GM18511 (cell line): ENCODE measurements at regions not wholly inside any gene's neighbourhood (a gene's known extent, or its start where the extent isn't known, plus 50 kb on each side); places are given as distances from the start of the nearest gene placed in this dataset.

Experiments used
- ATAC-seq: cut with Tn5 transposase; IDR thresholded peaks from one replicate; pipeline ENCODE4 v1.9.1; 2021; ENCODE audit warnings: mild to moderate bottlenecking, moderate library complexity; ENCODE audit not compliant: unreplicated experiment

DNA sequence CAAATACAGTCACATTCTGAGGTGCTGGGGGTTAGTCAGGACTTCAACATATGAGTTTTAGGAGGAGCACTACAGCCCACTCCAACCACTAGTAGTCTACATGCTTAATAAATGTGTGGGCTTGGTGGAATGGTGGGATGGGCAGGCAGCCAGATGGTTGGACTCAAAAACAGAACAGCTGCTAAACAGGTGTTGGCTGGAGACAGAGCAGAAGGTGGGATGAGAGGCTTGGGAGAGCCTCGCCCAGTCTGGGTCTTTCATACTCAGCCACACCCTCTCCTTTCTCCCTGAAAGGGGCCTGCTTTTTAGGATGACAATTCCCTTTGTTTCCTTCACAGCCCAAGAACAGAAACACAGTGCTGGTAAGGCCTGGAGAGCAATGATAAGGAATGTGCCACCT, 143.9 kb upstream of the KLHL29 start:
- ATAC-seq = no peak

DNA sequence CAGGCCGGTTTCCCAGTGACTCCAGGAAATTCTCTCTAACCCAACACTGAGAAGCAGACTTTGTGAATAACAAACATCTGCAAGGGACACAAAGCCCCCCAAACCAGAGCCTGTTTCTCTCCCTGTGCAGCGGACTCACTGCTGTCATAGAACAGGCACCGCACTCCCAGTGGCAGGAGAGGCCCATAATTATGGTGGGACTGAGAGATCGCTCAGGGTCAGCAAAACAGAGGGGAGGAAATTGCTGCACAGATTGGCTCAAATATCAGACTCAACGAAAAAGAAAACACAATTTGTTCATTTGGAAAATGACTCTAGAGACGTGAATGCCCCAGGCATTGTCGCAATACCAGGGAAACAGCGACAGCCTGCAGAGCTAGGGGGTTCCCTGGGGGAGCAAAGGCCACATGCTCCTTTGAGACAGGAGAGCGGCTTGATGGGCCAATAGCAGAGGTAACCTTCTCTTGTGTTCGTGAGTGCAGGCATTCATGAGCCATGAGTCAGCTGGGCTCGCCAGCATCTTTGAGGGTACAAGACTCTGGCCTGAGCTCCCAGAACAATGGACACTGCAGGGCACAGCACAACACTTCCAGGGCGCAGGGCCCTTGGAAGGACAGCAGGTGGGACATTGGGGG, 143.3 kb upstream of the KLHL29 start:
- no peak for ATAC-seq

- no peak for ATAC-seq
These were observed 141.8 kb upstream of the KLHL29 start for GRCh38 chr2:23243073-23243659.

- ATAC-seq = no peak
These were observed 140.4 kb upstream of the KLHL29 start for GRCh38 chr2:23244617-23245016.

DNA sequence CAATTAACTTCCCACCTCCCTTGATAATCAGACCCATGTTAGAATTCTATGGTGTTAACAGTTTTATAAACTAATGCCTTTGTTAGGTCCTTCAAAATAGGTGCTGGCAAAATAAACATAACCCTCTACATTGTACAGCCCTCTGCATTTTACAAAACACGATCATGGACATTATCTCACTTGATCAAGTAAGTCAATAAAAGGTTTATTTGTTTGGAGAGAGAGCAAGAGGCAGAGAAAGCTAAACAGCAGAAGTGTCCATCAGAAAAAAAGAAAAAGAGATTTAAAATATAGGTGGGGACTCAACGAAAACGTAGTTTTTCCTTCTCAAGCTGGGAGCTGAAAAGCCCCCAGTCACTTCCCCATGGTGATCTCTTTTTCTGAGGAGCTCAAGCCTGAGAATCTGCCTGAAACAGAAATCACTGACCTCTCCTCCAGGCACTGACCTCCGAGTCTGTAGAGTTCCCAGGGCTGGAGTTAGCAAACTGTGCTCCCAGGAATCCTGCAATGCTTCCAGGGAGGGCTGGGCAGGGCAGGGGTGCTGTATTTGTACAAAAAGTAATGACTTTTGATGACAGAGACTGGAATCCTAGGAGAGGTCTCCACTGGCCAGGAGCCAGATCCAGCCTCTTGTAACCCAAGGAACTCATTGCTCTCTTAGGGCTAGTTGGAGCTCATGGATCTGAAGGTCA, 137.8 kb upstream of the KLHL29 start:
- ATAC-seq = no peak

GRCh38 chr2:23248667-23249066, 136.3 kb upstream of the KLHL29 start:
- ATAC-seq = no peak

DNA sequence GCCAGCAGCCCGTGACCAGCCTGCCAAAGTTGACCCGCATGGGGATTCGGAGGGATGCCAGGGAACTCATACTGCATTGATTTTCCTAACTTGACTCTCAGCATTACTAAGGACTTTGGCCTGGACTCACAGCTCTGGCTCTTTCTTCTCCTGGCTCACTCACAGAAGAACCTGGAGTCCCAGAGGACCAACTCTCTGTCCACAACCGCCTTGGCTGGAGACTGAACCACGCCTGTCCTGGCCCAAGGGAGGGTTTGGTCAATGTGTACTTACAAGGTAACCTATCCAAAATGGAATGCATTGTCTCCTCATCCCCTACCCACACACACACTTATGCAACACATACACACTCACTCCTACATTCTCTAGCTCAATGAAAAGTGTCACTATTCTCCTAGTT, 135.6 kb upstream of the KLHL29 start:
- no peak for ATAC-seq

DNA sequence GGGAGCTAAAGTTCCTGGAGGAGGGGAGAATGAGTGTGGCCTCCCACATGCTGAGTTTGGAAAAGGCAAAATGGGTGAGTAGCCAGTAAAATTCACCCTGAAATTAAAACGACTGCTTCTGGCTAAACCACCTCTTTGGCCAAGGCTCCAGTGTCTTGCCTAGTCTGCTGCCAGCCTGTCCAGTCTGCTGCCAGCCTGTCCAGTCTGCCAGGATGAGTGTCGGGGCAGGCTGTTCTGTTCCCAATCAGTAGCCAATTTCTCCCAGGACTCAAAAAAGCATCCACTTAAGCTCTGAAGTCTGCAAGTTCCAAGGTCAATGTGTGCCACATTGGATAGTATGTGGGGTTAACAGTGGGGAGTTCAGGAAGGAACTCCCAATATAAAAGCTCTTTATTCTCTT, 134.6 kb upstream of the KLHL29 start:
- ATAC-seq = no peak

GRCh38 chr2:23256643-23257042, 128.3 kb upstream of the KLHL29 start:
- no peak for ATAC-seq

- no peak for ATAC-seq
These were observed 124.4 kb upstream of the KLHL29 start for GRCh38 chr2:23260621-23261020.

- no peak for ATAC-seq
These were observed 116.3 kb upstream of the KLHL29 start for GRCh38 chr2:23268467-23269263.

GRCh38 chr2:23269747-23270146, 115.2 kb upstream of the KLHL29 start:
- no peak for ATAC-seq

DNA sequence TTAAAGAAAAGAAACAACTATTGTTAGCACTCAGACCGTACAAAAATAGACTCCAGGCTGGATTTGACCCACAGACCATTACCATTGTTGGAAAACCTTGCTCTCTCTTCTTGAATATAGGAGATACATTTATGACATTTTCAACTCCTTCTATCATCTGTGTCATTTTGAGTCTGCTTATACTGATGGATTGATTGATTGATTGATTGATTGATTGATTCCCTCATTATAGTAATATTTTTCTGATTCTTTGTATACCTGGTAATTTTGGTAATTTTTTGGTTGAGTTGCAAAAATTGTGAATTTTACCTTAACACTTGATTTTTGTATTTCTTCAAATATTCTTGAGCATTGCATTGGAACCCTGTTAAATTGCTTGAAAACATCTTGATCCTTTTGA, 114.2 kb upstream of the KLHL29 start:
- ATAC-seq = no peak

GRCh38 chr2:23271230-23271629, 113.7 kb upstream of the KLHL29 start:
- ATAC-seq = no peak

GRCh38 chr2:23273786-23274185, 111.2 kb upstream of the KLHL29 start:
- no peak for ATAC-seq

DNA sequence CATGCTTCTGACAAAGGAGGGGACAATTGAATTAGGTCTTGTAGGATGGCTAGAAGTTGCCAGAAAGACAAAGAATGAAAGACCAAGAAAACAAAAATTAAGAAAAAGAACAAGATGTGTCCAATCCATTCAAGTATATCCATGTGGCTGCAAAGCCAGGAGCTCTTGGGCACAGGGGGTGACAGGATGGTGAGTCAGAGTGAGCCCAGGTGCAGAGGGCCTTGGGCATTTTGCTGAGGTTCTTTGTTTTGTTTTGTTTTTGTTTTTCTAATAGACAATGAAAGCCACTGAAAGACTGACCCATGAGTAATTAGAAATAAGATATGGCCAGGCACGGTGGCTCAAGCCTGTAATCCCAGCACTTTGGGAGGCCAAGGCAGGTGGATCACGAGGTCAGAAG, 104.6 kb upstream of the KLHL29 start:
- ATAC-seq = no peak

DNA sequence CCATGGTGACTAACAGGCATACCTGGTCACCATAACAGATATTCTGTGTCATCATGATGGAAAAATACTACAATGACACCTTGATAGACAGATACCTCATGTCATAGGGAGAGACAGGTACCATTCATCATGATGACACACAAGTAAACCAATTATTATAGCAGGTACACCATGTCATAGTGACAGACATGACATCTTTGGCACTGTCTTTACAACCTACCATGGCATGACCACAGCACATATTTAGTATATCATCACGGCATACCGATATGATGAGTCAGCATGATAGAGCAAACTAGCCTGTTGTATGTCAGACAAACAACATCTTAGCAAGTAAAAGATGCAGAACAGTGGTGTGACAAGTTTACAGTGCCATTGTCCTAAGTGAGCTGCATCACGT, 101.3 kb upstream of the KLHL29 start:
- no peak for ATAC-seq

DNA sequence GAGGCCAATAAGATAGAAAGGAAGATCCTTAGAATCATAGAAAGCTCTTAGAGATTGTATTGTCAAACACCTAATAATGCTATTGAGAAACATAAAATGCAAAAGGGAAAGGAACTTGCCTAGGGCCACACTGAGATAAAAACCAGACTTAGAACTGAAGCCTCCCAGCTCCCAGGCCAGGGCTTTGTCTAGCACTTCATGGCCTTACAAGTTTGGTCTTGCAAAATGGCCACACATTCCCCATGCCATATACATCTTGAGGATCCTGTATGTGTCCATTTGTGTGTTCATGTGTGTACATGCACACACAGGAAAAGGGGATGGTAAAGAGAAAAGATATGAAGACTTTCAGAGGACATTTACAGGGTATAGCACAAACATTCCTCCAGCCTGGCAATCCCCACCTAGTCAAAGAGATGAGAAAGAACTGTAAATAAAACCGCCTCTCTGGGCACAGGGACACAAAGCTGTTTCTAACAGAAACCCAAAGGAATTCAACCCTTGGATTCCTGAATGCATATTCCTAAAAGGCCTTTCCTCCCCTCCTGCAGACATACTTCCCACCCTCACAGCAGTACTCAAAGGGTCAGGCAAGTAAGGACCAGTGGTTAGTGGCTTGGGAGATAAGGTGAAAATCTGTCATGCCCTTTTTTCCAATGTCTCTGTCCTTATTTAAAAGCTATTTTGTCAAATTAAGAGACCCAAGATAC, 99.7 kb upstream of the KLHL29 start:
- ATAC-seq = no peak

- no peak for ATAC-seq
These were observed 98.8 kb upstream of the KLHL29 start for GRCh38 chr2:23286031-23286757.
